Activated CD4-positive, alpha-beta T cell treated with anti-CD3 and anti-CD28 coated beads for 36 hours (primary cell): ENCODE measurements at regions not wholly inside any gene's neighbourhood (a gene's known extent, or its start where the extent isn't known, plus 50 kb on each side); places are given as distances from the start of the nearest gene placed in this dataset.

ENCODE experiments used
- ATAC-seq: fragments of 200-7000 bp; cut with Tn5 transposase; one replicate; pipeline ENCODE4 v1.10.0; 2021; ENCODE audit warnings: mild to moderate bottlenecking, moderate library complexity
- CTCF ChIA-PET: fragments of 350-600 bp; sonication (Branson Sonifier 250); formaldehyde crosslinking; loops from one replicate; lab custom pipeline; 2021; ENCODE audit warnings: antibody characterized with exemption; lab: Charles Lee
- POLR2A ChIA-PET: fragments of 350-600 bp; sonication (Branson Sonifier 250); formaldehyde crosslinking; loops from one replicate; lab custom pipeline; 2021; ENCODE audit warnings: antibody characterized with exemption, inconsistent platforms; lab: Charles Lee
- DNase-seq: peaks from one replicate; pipeline ENCODE4 v3.0.0-alpha.2; 2020
- H3K27ac Mint-ChIP-seq: one replicate; pipeline ENCODE4 v1.8.0; 2021; ENCODE audit warnings: mixed read lengths
- H3K27me3 Mint-ChIP-seq: one replicate; pipeline ENCODE4 v1.8.0; 2021; ENCODE audit warnings: mixed read lengths
- H3K36me3 Mint-ChIP-seq: one replicate; pipeline ENCODE4 v1.8.0; 2021; ENCODE audit warnings: low read depth, mixed read lengths
- H3K4me1 Mint-ChIP-seq: one replicate; pipeline ENCODE4 v1.8.0; 2021; ENCODE audit warnings: mixed read lengths
- H3K4me3 Mint-ChIP-seq: one replicate; pipeline ENCODE4 v1.8.0; 2021; ENCODE audit warnings: mild to moderate bottlenecking, moderate library complexity, mixed read lengths
- H3K9me3 Mint-ChIP-seq: one replicate; pipeline ENCODE4 v1.8.0; 2021; ENCODE audit warnings: low read depth, mixed read lengths
- intact Hi-C, 2 experiments: fragments of 100-400 bp; cut with DNase I in 1 of 2; cut with micrococcal nuclease in 1 of 2; formaldehyde crosslinking; loops; one replicate each; pipeline versions ENCODE4 v1.14.2 to v1.15.1; 2022 to 2024; cut with DNase I, micrococcal nuclease

GRCh38 chr20:12311094-12311865 is 393.6 kb downstream of the BTBD3 start:
- Mint-ChIP-seq H3K4me3 (no peak overlapping the region), H3K27ac (no peak overlapping the region), H3K9me3 (peaks cover 4% of the 10 kb centered on the region), H3K27me3 (no peaks in the 10 kb centered on the region), H3K4me1 (no peaks in the 10 kb centered on the region), H3K36me3 (no peaks in the 10 kb centered on the region)
- ChIA-PET CTCF (interaction anchor here (1.0 kb wide), 1 partner anchor 11 kb away, joined by 3 read pairs; no protein-coding TSS in a partner anchor), POLR2A (no interaction called here)
- DNase-seq (no peak), ATAC-seq (no peak)
- intact Hi-C loops, result no loop called here

GRCh38 chr20:12315652-12316051 is 398.0 kb downstream of the BTBD3 start:
- Mint-ChIP-seq H3K4me1 (no peaks in the 10 kb centered on the region), H3K27ac (no peak overlapping the region), H3K27me3 (no peaks in the 10 kb centered on the region), H3K9me3 (peaks cover 2% of the 10 kb centered on the region), H3K4me3 (no peak overlapping the region), H3K36me3 (no peaks in the 10 kb centered on the region)
- intact Hi-C loops, result no loop called here
- no peak for ATAC-seq
- ChIA-PET CTCF (no interaction called here), POLR2A (no interaction called here)
- DNase-seq, result no peak

GRCh38 chr20:12316794-12317193 is 399.1 kb downstream of the BTBD3 start:
- ChIA-PET CTCF (no interaction called here), POLR2A (no interaction called here)
- Mint-ChIP-seq H3K36me3 (no peaks in the 10 kb centered on the region), H3K27ac (no peak overlapping the region), H3K9me3 (peaks cover 6% of the 10 kb centered on the region), H3K4me1 (no peaks in the 10 kb centered on the region), H3K4me3 (no peak overlapping the region), H3K27me3 (no peaks in the 10 kb centered on the region)
- intact Hi-C loops, result no loop called here
- ATAC-seq, result no peak
- no peak for DNase-seq

GRCh38 chr20:12317433-12317832 is 399.7 kb downstream of the BTBD3 start:
- ATAC-seq, result no peak
- no peak overlapping the region for H3K27ac Mint-ChIP-seq
- H3K4me3 Mint-ChIP-seq, result no peak overlapping the region
- H3K9me3 Mint-ChIP-seq, result peaks cover 7% of the 10 kb centered on the region
- intact Hi-C loops, result no loop called here
- POLR2A ChIA-PET, result no interaction called here
- H3K27me3 Mint-ChIP-seq, result no peaks in the 10 kb centered on the region
- H3K36me3 Mint-ChIP-seq, result no peaks in the 10 kb centered on the region
- CTCF ChIA-PET, result no interaction called here
- no peaks in the 10 kb centered on the region for H3K4me1 Mint-ChIP-seq
- no peak for DNase-seq

- Mint-ChIP-seq H3K36me3 (no peaks in the 10 kb centered on the region), H3K27me3 (no peaks in the 10 kb centered on the region), H3K9me3 (peaks cover 7% of the 10 kb centered on the region), H3K27ac (no peak overlapping the region), H3K4me1 (no peaks in the 10 kb centered on the region), H3K4me3 (no peak overlapping the region)
- CTCF ChIA-PET, result no interaction called here
- DNase-seq (no peak), ATAC-seq (no peak)
- intact Hi-C loops, result no loop called here
- POLR2A ChIA-PET, result no interaction called here
These were observed 400.4 kb downstream of the BTBD3 start for GRCh38 chr20:12318043-12318442.

- no peak overlapping the region for H3K27ac Mint-ChIP-seq
- no peaks in the 10 kb centered on the region for H3K4me1 Mint-ChIP-seq
- no peak overlapping the region for H3K4me3 Mint-ChIP-seq
- H3K36me3 Mint-ChIP-seq, result no peaks in the 10 kb centered on the region
- DNase-seq (no peak), ATAC-seq (no peak)
- H3K27me3 Mint-ChIP-seq, result no peaks in the 10 kb centered on the region
- ChIA-PET CTCF (no interaction called here), POLR2A (no interaction called here)
- intact Hi-C loops, result no loop called here
- peaks cover 6% of the 10 kb centered on the region for H3K9me3 Mint-ChIP-seq
These were observed 404.0 kb downstream of the BTBD3 start for GRCh38 chr20:12321736-12322135.

- no peak overlapping the region for H3K27ac Mint-ChIP-seq
- peaks cover 5% of the 10 kb centered on the region for H3K9me3 Mint-ChIP-seq
- H3K27me3 Mint-ChIP-seq, result no peaks in the 10 kb centered on the region
- no peak for ATAC-seq
- intact Hi-C loops, result no loop called here
- H3K4me3 Mint-ChIP-seq, result no peak overlapping the region
- CTCF ChIA-PET, result no interaction called here
- DNase-seq, result no peak
- no peaks in the 10 kb centered on the region for H3K36me3 Mint-ChIP-seq
- POLR2A ChIA-PET, result no interaction called here
- H3K4me1 Mint-ChIP-seq, result no peaks in the 10 kb centered on the region
These were observed 409.5 kb downstream of the BTBD3 start for GRCh38 chr20:12327205-12327604.

GRCh38 chr20:12331236-12331635 is 413.5 kb downstream of the BTBD3 start:
- no peak overlapping the region for H3K4me3 Mint-ChIP-seq
- CTCF ChIA-PET, result no interaction called here
- intact Hi-C loops, result no loop called here
- peaks cover 11% of the 10 kb centered on the region for H3K9me3 Mint-ChIP-seq
- no peak for DNase-seq
- H3K27me3 Mint-ChIP-seq, result no peaks in the 10 kb centered on the region
- no peak for ATAC-seq
- H3K27ac Mint-ChIP-seq, result no peak overlapping the region
- POLR2A ChIA-PET, result no interaction called here
- no peaks in the 10 kb centered on the region for H3K4me1 Mint-ChIP-seq
- no peaks in the 10 kb centered on the region for H3K36me3 Mint-ChIP-seq

- Mint-ChIP-seq H3K4me3 (no peak overlapping the region), H3K27me3 (no peaks in the 10 kb centered on the region), H3K4me1 (no peaks in the 10 kb centered on the region), H3K36me3 (no peaks in the 10 kb centered on the region), H3K9me3 (peaks cover 11% of the 10 kb centered on the region), H3K27ac (no peak overlapping the region)
- ChIA-PET POLR2A (no interaction called here), CTCF (no interaction called here)
- DNase-seq (no peak), ATAC-seq (no peak)
- intact Hi-C loops, result no loop called here
These were observed 419.9 kb downstream of the BTBD3 start for GRCh38 chr20:12337601-12338000.

- ChIA-PET POLR2A (no interaction called here), CTCF (no interaction called here)
- H3K27ac Mint-ChIP-seq, result no peak overlapping the region
- peaks cover 2% of the 10 kb centered on the region for H3K9me3 Mint-ChIP-seq
- no peak for ATAC-seq
- H3K4me3 Mint-ChIP-seq, result no peak overlapping the region
- H3K36me3 Mint-ChIP-seq, result no peaks in the 10 kb centered on the region
- intact Hi-C loops, result no loop called here
- DNase-seq, result no peak
- no peaks in the 10 kb centered on the region for H3K4me1 Mint-ChIP-seq
- H3K27me3 Mint-ChIP-seq, result no peaks in the 10 kb centered on the region
These were observed 428.3 kb downstream of the BTBD3 start for GRCh38 chr20:12345978-12346377.

- ATAC-seq (no peak), DNase-seq (no peak)
- POLR2A ChIA-PET, result no interaction called here
- CTCF ChIA-PET, result no interaction called here
- no peaks in the 10 kb centered on the region for H3K36me3 Mint-ChIP-seq
- no peak overlapping the region for H3K4me3 Mint-ChIP-seq
- no peak overlapping the region for H3K27ac Mint-ChIP-seq
- H3K4me1 Mint-ChIP-seq, result no peaks in the 10 kb centered on the region
- intact Hi-C loops, result no loop called here
- no peaks in the 10 kb centered on the region for H3K27me3 Mint-ChIP-seq
- H3K9me3 Mint-ChIP-seq, result no peaks in the 10 kb centered on the region
These were observed 436.1 kb downstream of the BTBD3 start for GRCh38 chr20:12353842-12354241.

GRCh38 chr20:12354725-12355124 is 437.0 kb downstream of the BTBD3 start:
- intact Hi-C loops, result no loop called here
- Mint-ChIP-seq H3K9me3 (no peaks in the 10 kb centered on the region), H3K4me1 (no peaks in the 10 kb centered on the region), H3K27ac (no peak overlapping the region), H3K36me3 (no peaks in the 10 kb centered on the region), H3K4me3 (no peak overlapping the region), H3K27me3 (no peaks in the 10 kb centered on the region)
- ChIA-PET POLR2A (interaction anchor here (0.7 kb wide), 1 partner anchor 81 kb away, joined by 4 read pairs; no protein-coding TSS in a partner anchor), CTCF (no interaction called here)
- DNase-seq, result no peak
- ATAC-seq, result no peak
